Hepatocyte (in vitro differentiated cells): ENCODE measurements at regions not wholly inside any gene's neighbourhood (a gene's known extent, or its start where the extent isn't known, plus 50 kb on each side); places are given as distances from the start of the nearest gene placed in this dataset.

Experiments
- EZH2 ChIP-seq: fragments of 200-600 bp; sonication (generic); IDR thresholded peaks from 2 replicates; pipeline ENCODE4 v1.6.1; 2016; ENCODE audit warnings: antibody characterized with exemption, mild to moderate bottlenecking, borderline replicate concordance
- TF ChIP-seq, protein P1 (sequence below): fragments of 200-600 bp; sonication (generic); IDR thresholded peaks from 2 replicates; pipeline ENCODE4 v1.5.1; 2016; ENCODE audit warnings: antibody characterized with exemption, mild to moderate bottlenecking; ENCODE audit not compliant: poor library complexity

DNA sequence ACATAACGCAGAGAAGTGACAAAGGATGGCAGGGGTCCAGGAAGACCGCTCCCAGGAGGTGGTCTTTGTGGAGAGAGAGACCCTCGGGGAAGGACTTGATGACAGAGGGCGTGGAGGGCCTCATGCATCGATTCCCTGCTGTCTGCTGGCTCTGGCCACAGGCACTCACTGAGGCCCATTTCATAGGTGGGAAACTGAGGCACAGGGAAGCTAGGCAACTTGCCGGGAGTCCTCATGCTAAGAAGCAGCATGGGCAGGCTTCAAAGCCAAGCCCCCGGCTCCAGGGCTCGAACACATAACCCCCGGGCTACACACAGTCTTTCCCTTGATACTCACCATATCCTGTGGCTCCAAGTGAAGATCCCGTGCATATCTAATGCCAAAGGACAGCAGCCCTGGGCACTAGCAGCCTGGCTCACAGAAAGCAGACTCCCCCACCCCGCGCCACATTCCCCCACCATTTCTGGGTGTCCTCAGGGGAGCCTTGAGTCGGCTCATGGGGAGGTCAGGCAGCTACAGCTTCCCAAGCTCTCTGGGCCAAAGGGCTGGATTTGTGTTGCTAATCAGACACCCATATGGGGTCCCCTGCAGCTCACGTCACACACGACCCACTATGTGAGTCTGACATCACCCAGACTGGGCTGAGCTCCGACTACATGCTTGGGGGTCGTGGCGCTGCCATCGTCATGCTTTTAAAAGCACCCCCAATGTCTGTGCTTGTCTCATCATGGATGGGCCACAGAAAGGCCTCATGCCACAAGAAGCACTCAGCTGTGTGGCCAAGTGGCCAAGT, 130.9 kb upstream of the PMEPA1 start:
- TF ChIP-seq, protein P1, sequence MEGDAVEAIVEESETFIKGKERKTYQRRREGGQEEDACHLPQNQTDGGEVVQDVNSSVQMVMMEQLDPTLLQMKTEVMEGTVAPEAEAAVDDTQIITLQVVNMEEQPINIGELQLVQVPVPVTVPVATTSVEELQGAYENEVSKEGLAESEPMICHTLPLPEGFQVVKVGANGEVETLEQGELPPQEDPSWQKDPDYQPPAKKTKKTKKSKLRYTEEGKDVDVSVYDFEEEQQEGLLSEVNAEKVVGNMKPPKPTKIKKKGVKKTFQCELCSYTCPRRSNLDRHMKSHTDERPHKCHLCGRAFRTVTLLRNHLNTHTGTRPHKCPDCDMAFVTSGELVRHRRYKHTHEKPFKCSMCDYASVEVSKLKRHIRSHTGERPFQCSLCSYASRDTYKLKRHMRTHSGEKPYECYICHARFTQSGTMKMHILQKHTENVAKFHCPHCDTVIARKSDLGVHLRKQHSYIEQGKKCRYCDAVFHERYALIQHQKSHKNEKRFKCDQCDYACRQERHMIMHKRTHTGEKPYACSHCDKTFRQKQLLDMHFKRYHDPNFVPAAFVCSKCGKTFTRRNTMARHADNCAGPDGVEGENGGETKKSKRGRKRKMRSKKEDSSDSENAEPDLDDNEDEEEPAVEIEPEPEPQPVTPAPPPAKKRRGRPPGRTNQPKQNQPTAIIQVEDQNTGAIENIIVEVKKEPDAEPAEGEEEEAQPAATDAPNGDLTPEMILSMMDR = no peak
- no peak for TF ChIP-seq EZH2
